Natural killer cell (primary cell): ENCODE measurements at regions not wholly inside any gene's neighbourhood (a gene's known extent, or its start where the extent isn't known, plus 50 kb on each side); places are given as distances from the start of the nearest gene placed in this dataset.
"Not testable (repeated sequence)": the region's sequence is repeated elsewhere in the genome, so short reads cannot be mapped to it uniquely, and the experiment has no call there.

Experiments used
- ATAC-seq, 3 donors: fragments of 150-1000 bp in 2 of 3; fragments of 200-7000 bp in 1 of 3; cut with Tn5 transposase; 1 replicate in 1 of 3; 2 replicates in 2 of 3; pipeline ENCODE4 v1.10.0; 2021; ENCODE audit warnings: mild to moderate bottlenecking in 2 of 3, moderate library complexity in 2 of 3
- DNase-seq, 2 donors: peaks; one replicate each; pipeline versions ENCODE4 v3.0.0 to v3.0.0-alpha.2; 2013 to 2021; ENCODE audit warnings: mixed read lengths in 1 of 2
- H3K27ac ChIP-seq: one replicate; pipeline ENCODE4 v1.5.1; 2013; ENCODE audit warnings: mild to moderate bottlenecking, low read length
- H3K27me3 ChIP-seq: one replicate; pipeline ENCODE4 v1.6.1; 2013; ENCODE audit warnings: low read length; ENCODE audit not compliant: control insufficient read depth, insufficient read depth
- H3K36me3 ChIP-seq: one replicate; pipeline ENCODE4 v1.6.1; 2013; ENCODE audit warnings: low read length; ENCODE audit not compliant: control insufficient read depth, insufficient read depth
- H3K4me1 ChIP-seq: one replicate; pipeline ENCODE4 v1.6.1; 2013; ENCODE audit warnings: low read length; ENCODE audit not compliant: control insufficient read depth, insufficient read depth
- H3K4me3 ChIP-seq: one replicate; pipeline ENCODE4 v1.5.1; 2013; ENCODE audit warnings: low read length
- H3K9me3 ChIP-seq: one replicate; pipeline ENCODE4 v1.6.1; 2013; ENCODE audit warnings: low read length; ENCODE audit not compliant: control insufficient read depth, insufficient read depth
- H3K27ac Mint-ChIP-seq, 2 donors: one replicate each; pipeline ENCODE4 v1.8.0; 2022; ENCODE audit warnings: mild to moderate bottlenecking in 2 of 2, mixed read lengths in 2 of 2, moderate library complexity in 1 of 2
- H3K27me3 Mint-ChIP-seq, 2 donors: one replicate each; pipeline ENCODE4 v1.8.0; 2022; ENCODE audit warnings: low read depth in 2 of 2, mixed read lengths in 2 of 2
- H3K36me3 Mint-ChIP-seq: one replicate; pipeline ENCODE4 v1.8.0; 2022; ENCODE audit warnings: mixed read lengths
- H3K4me1 Mint-ChIP-seq, 2 donors: one replicate each; pipeline ENCODE4 v1.8.0; 2022; ENCODE audit warnings: mixed read lengths in 2 of 2
- H3K4me3 Mint-ChIP-seq: one replicate; pipeline ENCODE4 v1.8.0; 2022; ENCODE audit warnings: mild to moderate bottlenecking, moderate library complexity, mixed read lengths
- H3K9me3 Mint-ChIP-seq, 2 donors: one replicate each; pipeline ENCODE4 v1.8.0; 2022; ENCODE audit warnings: mixed read lengths in 2 of 2
- CTCF ChIP-seq: fragments of 200-600 bp; IDR thresholded peaks from one replicate; pipeline ENCODE4 v1.8.0; 2022; ENCODE audit warnings: antibody characterized with exemption
- WGBS: methylation state at CpG from one replicate; pipeline ENCODE4 v1.1.7; 2013; ENCODE audit warnings: missing lambda C conversion rate; ENCODE audit not compliant: insufficient coverage; 5-methylcytosine and 5-hydroxymethylcytosine counted together
- intact Hi-C: fragments of 100-400 bp; cut with micrococcal nuclease; formaldehyde crosslinking; loops from one replicate; pipeline ENCODE4 v1.14.2; 2022

GRCh38 chr7:65570990-65571389 lies 197.3 kb downstream of the ZNF92 start:
- H3K9me3 ChIP-seq, H3K4me3 ChIP-seq, H3K27ac Mint-ChIP-seq, H3K27me3 Mint-ChIP-seq, H3K27ac ChIP-seq, H3K4me1 ChIP-seq, H3K36me3 ChIP-seq, DNase-seq, H3K4me3 Mint-ChIP-seq, H3K27me3 ChIP-seq, H3K4me1 Mint-ChIP-seq, intact Hi-C loops, ATAC-seq, H3K36me3 Mint-ChIP-seq, H3K9me3 Mint-ChIP-seq: not testable (repeated sequence)
- WGBS, result no CpG with 5 or more reads among the region's 1 CpG

GRCh38 chr7:65572581-65572980 lies 198.9 kb downstream of the ZNF92 start:
- H3K36me3 Mint-ChIP-seq, H3K27me3 ChIP-seq, H3K4me3 Mint-ChIP-seq, H3K27ac Mint-ChIP-seq, H3K9me3 Mint-ChIP-seq, H3K36me3 ChIP-seq, H3K4me3 ChIP-seq, H3K9me3 ChIP-seq, H3K27ac ChIP-seq, intact Hi-C loops, H3K4me1 Mint-ChIP-seq, H3K4me1 ChIP-seq, H3K27me3 Mint-ChIP-seq: not testable (repeated sequence)
- WGBS, result 0% methylated on average over 18 of the region's 35 CpGs
- DNase-seq (peak in 1 of 2 donors; percentile 1), ATAC-seq (peak in 1 of 3 donors; percentile 35)

- H3K27me3 ChIP-seq, H3K4me1 Mint-ChIP-seq, H3K9me3 ChIP-seq, H3K27ac Mint-ChIP-seq, H3K27ac ChIP-seq, intact Hi-C loops, H3K27me3 Mint-ChIP-seq, H3K4me3 ChIP-seq, H3K4me3 Mint-ChIP-seq, H3K4me1 ChIP-seq, H3K36me3 Mint-ChIP-seq, H3K36me3 ChIP-seq, ATAC-seq, DNase-seq, H3K9me3 Mint-ChIP-seq: not testable (repeated sequence)
- WGBS, result no CpG with 5 or more reads among the region's 1 CpG
These were observed 202.7 kb downstream of the ZNF92 start for GRCh38 chr7:65576370-65576769.

GRCh38 chr7:65582518-65583119 lies 209.0 kb downstream of the ZNF92 start:
- not testable (repeated sequence) for DNase-seq, H3K36me3 Mint-ChIP-seq
- WGBS, result 100% methylated on average over 1 of the region's 2 CpGs

GRCh38 chr7:65602495-65602894 lies 228.8 kb downstream of the ZNF92 start:
- H3K4me1 Mint-ChIP-seq, H3K27ac Mint-ChIP-seq, DNase-seq, H3K36me3 ChIP-seq, H3K9me3 ChIP-seq, H3K4me3 ChIP-seq, H3K4me3 Mint-ChIP-seq, ATAC-seq, H3K27ac ChIP-seq, intact Hi-C loops, H3K27me3 ChIP-seq, H3K4me1 ChIP-seq, H3K9me3 Mint-ChIP-seq: not testable (repeated sequence)
- 80% methylated on average over 1 of the region's 1 CpG for WGBS
- peaks cover 29 to 53% of the 10 kb centered on the region in 2 donors for H3K27me3 Mint-ChIP-seq
- peaks cover 16% of the 10 kb centered on the region for H3K36me3 Mint-ChIP-seq

More at GRCh38 chr7:65582518-65583119, 209.0 kb downstream of the ZNF92 start:
- H3K27ac Mint-ChIP-seq, H3K36me3 ChIP-seq, H3K4me3 ChIP-seq, ATAC-seq, H3K4me1 ChIP-seq, H3K4me1 Mint-ChIP-seq, intact Hi-C loops, H3K9me3 Mint-ChIP-seq, H3K27me3 Mint-ChIP-seq, H3K27ac ChIP-seq, H3K4me3 Mint-ChIP-seq, H3K9me3 ChIP-seq, H3K27me3 ChIP-seq: not testable (repeated sequence)

GRCh38 chr7:65609131-65609530 lies 235.5 kb downstream of the ZNF92 start:
- intact Hi-C loops, result no loop called here
- H3K9me3 Mint-ChIP-seq, result no peaks in the 10 kb centered on the region
- H3K27ac Mint-ChIP-seq, result no peak overlapping the region
- ATAC-seq, result no peak
- H3K36me3 ChIP-seq, result no peaks in the 10 kb centered on the region
- no peaks in the 10 kb centered on the region for H3K4me1 ChIP-seq
- H3K4me3 Mint-ChIP-seq, result no peak overlapping the region
- peaks cover 26 to 44% of the 10 kb centered on the region in 2 donors for H3K27me3 Mint-ChIP-seq
- 92% methylated on average over 2 of the region's 3 CpGs for WGBS
- no peaks in the 10 kb centered on the region for H3K36me3 Mint-ChIP-seq
- H3K27ac ChIP-seq, result no peak overlapping the region
- no peaks in the 10 kb centered on the region for H3K4me1 Mint-ChIP-seq
- DNase-seq, result no peak
- TF ChIP-seq CTCF, result no peak
- peaks cover 2% of the 10 kb centered on the region for H3K27me3 ChIP-seq
- H3K4me3 ChIP-seq, result no peak overlapping the region
- H3K9me3 ChIP-seq, result no peaks in the 10 kb centered on the region

GRCh38 chr7:65613644-65614289 lies 240.1 kb downstream of the ZNF92 start:
- H3K27ac ChIP-seq, H3K4me3 ChIP-seq, H3K9me3 Mint-ChIP-seq, H3K4me1 Mint-ChIP-seq, intact Hi-C loops, H3K9me3 ChIP-seq, H3K27ac Mint-ChIP-seq, DNase-seq, ATAC-seq, H3K4me3 Mint-ChIP-seq, H3K4me1 ChIP-seq, H3K36me3 Mint-ChIP-seq, H3K36me3 ChIP-seq: not testable (repeated sequence)
- H3K27me3 ChIP-seq, result peaks cover 11% of the 10 kb centered on the region
- WGBS, result 74% methylated on average over 5 of the region's 6 CpGs
- peaks cover 21 to 58% of the 10 kb centered on the region in 2 donors for H3K27me3 Mint-ChIP-seq
